ENCODE measurements at regions not wholly inside any gene's neighbourhood (a gene's known extent, or its start where the extent isn't known, plus 50 kb on each side); places are given as distances from the start of the nearest gene placed in this dataset.
"Not testable (repeated sequence)": the region's sequence is repeated elsewhere in the genome, so short reads cannot be mapped to it uniquely, and the experiment has no call there.

DNA sequence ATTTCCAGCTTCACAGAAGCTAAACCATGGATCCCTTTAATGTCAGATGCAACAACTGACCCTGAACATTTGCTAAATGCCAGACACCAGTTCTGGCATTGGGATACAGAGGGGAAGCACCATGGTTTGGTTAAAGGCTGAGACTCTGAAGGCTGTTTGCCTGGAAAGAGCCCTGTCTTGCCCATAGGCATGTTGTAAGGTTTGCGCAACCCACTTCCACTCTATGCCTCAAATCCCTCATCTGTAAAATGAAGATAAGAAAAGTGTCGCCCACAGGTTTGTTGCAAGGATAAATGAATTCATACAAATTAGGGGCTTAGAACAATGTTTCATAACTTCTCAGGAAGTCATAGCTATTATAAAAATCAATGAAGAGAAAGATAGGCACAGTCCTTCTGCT is 380.9 kb upstream of the GYPC start:
- Histone ChIP-seq H3K4me2 (no peak overlapping the region), H3K79me2 (replicated peaks; ENCODE audit: insufficient read depth) (no peaks in the 10 kb centered on the region), H3K36me3 (ENCODE audit: insufficient read depth) (no peaks in the 10 kb centered on the region), H3K4me3 (no peak overlapping the region), H3K27me3 (ENCODE audit: insufficient read depth) (no peaks in the 10 kb centered on the region), H3K27ac (ENCODE audit: low read depth) (no peak overlapping the region), H2AFZ (no peak overlapping the region), H4K20me1 (replicated peaks; ENCODE audit: insufficient read depth) (no peaks in the 10 kb centered on the region), H3K4me1 (ENCODE audit: insufficient read depth) (no peaks in the 10 kb centered on the region), H3K9me2 (ENCODE audit: insufficient read depth) (no peaks in the 10 kb centered on the region), H3F3A (replicated peaks; ENCODE audit: low read depth) (no peaks in the 10 kb centered on the region)
- H3K27ac Mint-ChIP-seq, result no peak overlapping the region
- TF ChIP-seq ZNF331 (CRISPR knock-in tag; IDR thresholded peaks at IDR 0.05; ENCODE audit: low read depth) (no peak), CREB1 (CRISPR knock-in tag; IDR thresholded peaks at IDR 0.05; ENCODE audit: low read depth) (no peak)
- no peaks in the 10 kb centered on the region for H3K4me1 Mint-ChIP-seq
- ATAC-seq (no peak), DNase-seq (ENCODE audit: low spot score) (no peak)
- peaks cover 2% of the 10 kb centered on the region for H3K27me3 Mint-ChIP-seq (ENCODE audit: insufficient read depth, low read depth, poor library complexity)
- no peaks in the 10 kb centered on the region for H3K36me3 Mint-ChIP-seq (ENCODE audit: low read depth)
- H3K4me3 Mint-ChIP-seq, result no peak overlapping the region
- H3K9me3 Mint-ChIP-seq, result no peaks in the 10 kb centered on the region

DNA sequence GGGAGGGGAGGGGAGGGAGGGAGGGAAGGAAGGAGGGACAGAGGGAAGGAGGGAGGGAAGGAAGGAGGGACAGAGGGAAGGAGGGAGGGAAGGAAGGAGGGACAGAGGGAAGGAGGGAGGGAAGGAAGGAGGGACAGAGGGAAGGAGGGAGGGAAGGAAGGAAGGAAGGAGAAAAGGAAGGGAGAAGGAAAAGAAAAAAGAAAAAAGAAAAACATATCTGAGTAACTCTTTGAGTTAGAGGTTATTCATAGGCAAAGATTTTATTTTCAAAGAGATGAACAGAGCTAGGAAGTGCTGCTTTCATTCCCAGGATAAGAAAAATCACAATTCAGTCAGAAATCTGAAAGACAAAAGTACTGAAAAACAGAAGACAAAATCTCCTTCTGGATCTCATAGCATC is 379.7 kb upstream of the GYPC start:
- H3K27me3 Mint-ChIP-seq (ENCODE audit: insufficient read depth, low read depth, poor library complexity); H3K4me1 ChIP-seq (ENCODE audit: insufficient read depth); H3K9me2 ChIP-seq (ENCODE audit: insufficient read depth); H3K4me3 Mint-ChIP-seq; H3K27ac Mint-ChIP-seq; H3K4me2 ChIP-seq; H3K79me2 ChIP-seq (replicated peaks; ENCODE audit: insufficient read depth); H3K36me3 ChIP-seq (ENCODE audit: insufficient read depth); H3K4me3 ChIP-seq; H4K20me1 ChIP-seq (replicated peaks; ENCODE audit: insufficient read depth); H3K9me3 Mint-ChIP-seq; H3K4me1 Mint-ChIP-seq; H3K27me3 ChIP-seq (ENCODE audit: insufficient read depth); H2AFZ ChIP-seq; H3F3A ChIP-seq (replicated peaks; ENCODE audit: low read depth); ATAC-seq; H3K27ac ChIP-seq (ENCODE audit: low read depth); DNase-seq (ENCODE audit: low spot score); H3K36me3 Mint-ChIP-seq (ENCODE audit: low read depth): not testable (repeated sequence)

DNA sequence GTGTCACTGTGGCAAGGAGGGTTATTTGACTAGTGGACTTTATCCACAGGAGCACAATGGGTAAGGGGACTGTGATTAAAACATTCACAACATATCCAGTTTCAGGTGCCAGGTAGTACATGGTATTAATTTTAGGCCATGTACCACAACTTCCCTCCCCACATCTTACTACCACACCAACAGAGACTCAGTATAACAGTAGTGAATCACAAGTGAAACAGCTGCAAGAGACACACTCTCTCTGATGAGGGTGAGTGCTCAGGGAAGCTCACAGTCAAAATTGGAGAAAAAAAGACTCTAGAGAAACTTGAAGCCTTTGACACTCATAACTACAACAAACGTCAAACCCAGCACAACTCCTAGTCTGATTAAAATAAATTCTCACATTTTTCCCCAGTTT is 367.6 kb upstream of the GYPC start:
- Mint-ChIP-seq H3K27me3 (ENCODE audit: insufficient read depth, low read depth, poor library complexity) (no peaks in the 10 kb centered on the region), H3K4me3 (no peak overlapping the region), H3K27ac (no peak overlapping the region), H3K36me3 (ENCODE audit: low read depth) (no peaks in the 10 kb centered on the region), H3K9me3 (no peaks in the 10 kb centered on the region), H3K4me1 (peaks cover 5% of the 10 kb centered on the region; the same call in 1 of the 3 replicates)
- Histone ChIP-seq H3K79me2 (replicated peaks; ENCODE audit: insufficient read depth) (no peaks in the 10 kb centered on the region), H3K9me2 (ENCODE audit: insufficient read depth) (no peaks in the 10 kb centered on the region), H3K27me3 (ENCODE audit: insufficient read depth) (no peaks in the 10 kb centered on the region), H3K4me2 (no peak overlapping the region), H3F3A (replicated peaks; ENCODE audit: low read depth) (no peaks in the 10 kb centered on the region), H3K36me3 (ENCODE audit: insufficient read depth) (no peaks in the 10 kb centered on the region), H3K4me3 (no peak overlapping the region), H2AFZ (no peak overlapping the region), H3K27ac (ENCODE audit: low read depth) (no peak overlapping the region), H4K20me1 (replicated peaks; ENCODE audit: insufficient read depth) (no peaks in the 10 kb centered on the region), H3K4me1 (ENCODE audit: insufficient read depth) (no peaks in the 10 kb centered on the region)
- no peak for DNase-seq (ENCODE audit: low spot score)
- ATAC-seq, result no peak
- TF ChIP-seq, protein P1, sequence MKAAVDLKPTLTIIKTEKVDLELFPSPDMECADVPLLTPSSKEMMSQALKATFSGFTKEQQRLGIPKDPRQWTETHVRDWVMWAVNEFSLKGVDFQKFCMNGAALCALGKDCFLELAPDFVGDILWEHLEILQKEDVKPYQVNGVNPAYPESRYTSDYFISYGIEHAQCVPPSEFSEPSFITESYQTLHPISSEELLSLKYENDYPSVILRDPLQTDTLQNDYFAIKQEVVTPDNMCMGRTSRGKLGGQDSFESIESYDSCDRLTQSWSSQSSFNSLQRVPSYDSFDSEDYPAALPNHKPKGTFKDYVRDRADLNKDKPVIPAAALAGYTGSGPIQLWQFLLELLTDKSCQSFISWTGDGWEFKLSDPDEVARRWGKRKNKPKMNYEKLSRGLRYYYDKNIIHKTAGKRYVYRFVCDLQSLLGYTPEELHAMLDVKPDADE (IDR thresholded peaks at IDR 0.05), result no peak
- TF ChIP-seq, protein P2, sequence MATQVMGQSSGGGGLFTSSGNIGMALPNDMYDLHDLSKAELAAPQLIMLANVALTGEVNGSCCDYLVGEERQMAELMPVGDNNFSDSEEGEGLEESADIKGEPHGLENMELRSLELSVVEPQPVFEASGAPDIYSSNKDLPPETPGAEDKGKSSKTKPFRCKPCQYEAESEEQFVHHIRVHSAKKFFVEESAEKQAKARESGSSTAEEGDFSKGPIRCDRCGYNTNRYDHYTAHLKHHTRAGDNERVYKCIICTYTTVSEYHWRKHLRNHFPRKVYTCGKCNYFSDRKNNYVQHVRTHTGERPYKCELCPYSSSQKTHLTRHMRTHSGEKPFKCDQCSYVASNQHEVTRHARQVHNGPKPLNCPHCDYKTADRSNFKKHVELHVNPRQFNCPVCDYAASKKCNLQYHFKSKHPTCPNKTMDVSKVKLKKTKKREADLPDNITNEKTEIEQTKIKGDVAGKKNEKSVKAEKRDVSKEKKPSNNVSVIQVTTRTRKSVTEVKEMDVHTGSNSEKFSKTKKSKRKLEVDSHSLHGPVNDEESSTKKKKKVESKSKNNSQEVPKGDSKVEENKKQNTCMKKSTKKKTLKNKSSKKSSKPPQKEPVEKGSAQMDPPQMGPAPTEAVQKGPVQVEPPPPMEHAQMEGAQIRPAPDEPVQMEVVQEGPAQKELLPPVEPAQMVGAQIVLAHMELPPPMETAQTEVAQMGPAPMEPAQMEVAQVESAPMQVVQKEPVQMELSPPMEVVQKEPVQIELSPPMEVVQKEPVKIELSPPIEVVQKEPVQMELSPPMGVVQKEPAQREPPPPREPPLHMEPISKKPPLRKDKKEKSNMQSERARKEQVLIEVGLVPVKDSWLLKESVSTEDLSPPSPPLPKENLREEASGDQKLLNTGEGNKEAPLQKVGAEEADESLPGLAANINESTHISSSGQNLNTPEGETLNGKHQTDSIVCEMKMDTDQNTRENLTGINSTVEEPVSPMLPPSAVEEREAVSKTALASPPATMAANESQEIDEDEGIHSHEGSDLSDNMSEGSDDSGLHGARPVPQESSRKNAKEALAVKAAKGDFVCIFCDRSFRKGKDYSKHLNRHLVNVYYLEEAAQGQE (IDR thresholded peaks at IDR 0.05; ENCODE audit: unreplicated experiment), result no peak
- TF ChIP-seq EZH2phosphoT487 (IDR thresholded peaks at IDR 0.05; ENCODE audit: unreplicated experiment) (no peak), NANOG (IDR thresholded peaks at IDR 0.05; ENCODE audit: borderline replicate concordance) (no peak), JUNB (IDR thresholded peaks at IDR 0.05; ENCODE audit: unreplicated experiment) (no peak)
